ENCODE measurements at regions not wholly inside any gene's neighbourhood (a gene's known extent, or its start where the extent isn't known, plus 50 kb on each side); places are given as distances from the start of the nearest gene placed in this dataset.

GRCh38 chr6:9464583-9464982 is 950.3 kb downstream of the TFAP2A start:
- H4K20me1 ChIP-seq (ENCODE audit: insufficient read depth, low read length) = no peaks in the 10 kb centered on the region
- BruUV-seq (replicated peaks) = no TSS peak
- H4K8ac ChIP-seq (ENCODE audit: low read depth in 2 of 2, low read length in 2 of 2) = no peak overlapping the region
- no peak overlapping the region for H3K27ac ChIP-seq (ENCODE audit: insufficient read depth, low read length)
- no peak overlapping the region for H2AK9ac ChIP-seq (replicated peaks; ENCODE audit: low read depth, low read length, poor library complexity)
- H3K56ac ChIP-seq (ENCODE audit: extremely low read depth, insufficient read depth, low read length) = no peak overlapping the region
- no peak overlapping the region for H4K91ac ChIP-seq (ENCODE audit: insufficient read depth, low read depth, low read length)
- in situ Hi-C loops (cut with MboI; ENCODE audit: low sequenced_read_pairs) (no loop called here), intact Hi-C loops (cut with micrococcal nuclease) (no loop called here), dilution Hi-C loops (cut with HindIII; ENCODE audit: low sequenced_read_pairs, unreplicated experiment) (no loop called here)
- H3K4me3 ChIP-seq (ENCODE audit: insufficient read depth, low read depth, low read length) = no peak overlapping the region
- no peaks in the 10 kb centered on the region for H3K9me1 ChIP-seq (ENCODE audit: insufficient read depth, low read length)
- no peaks in the 10 kb centered on the region for H3K79me1 ChIP-seq (ENCODE audit: low read depth in 1 of 2, low read length in 2 of 2)
- H2AFZ ChIP-seq (replicated peaks; ENCODE audit: low read length, poor library complexity) = no peak overlapping the region
- ATAC-seq (ENCODE audit: low read depth) = no peak
- no peaks in the 10 kb centered on the region for H3K4me1 ChIP-seq (ENCODE audit: control insufficient read depth, insufficient read depth, low read length)
- H3K23ac ChIP-seq (ENCODE audit: low read depth, low read length) = no peak overlapping the region
- H3K18ac ChIP-seq (ENCODE audit: low read depth, low read length) = no peak overlapping the region
- H3K14ac ChIP-seq (replicated peaks; ENCODE audit: low read depth, low read length) = no peak overlapping the region
- H4K5ac ChIP-seq (ENCODE audit: low read depth, low read length) = no peak overlapping the region
- no peaks in the 10 kb centered on the region; the same call in 1 of the 2 replicates for H3K27me3 ChIP-seq (ENCODE audit: control insufficient read depth, insufficient read depth, low read length)
- no peaks in the 10 kb centered on the region for H3K9me3 ChIP-seq (ENCODE audit: control insufficient read depth, insufficient read depth, low read length)
- no CpG with 5 or more reads among the region's 2 CpGs for WGBS, 2 experiments (ENCODE audit: extremely low coverage in 2 of 2, insufficient read length in 1 of 2)
- no peak overlapping the region for H3K4ac ChIP-seq (ENCODE audit: low read depth, low read length)
- POLR2A ChIA-PET (ENCODE audit: unreplicated experiment) = no interaction called here
- no peak overlapping the region for H2AK5ac ChIP-seq (ENCODE audit: low read depth, low read length)
- no peak overlapping the region for H3K4me2 ChIP-seq (ENCODE audit: low read depth, low read length)
- H2BK5ac ChIP-seq (ENCODE audit: low read depth, low read length, poor library complexity, severe bottlenecking) = no peak overlapping the region
- no peak overlapping the region for H3K9ac ChIP-seq (ENCODE audit: low read depth, low read length)
- TF ChIP-seq CEBPB (IDR thresholded peaks at IDR 0.05; ENCODE audit: low read depth, low read length) (no peak), USF2 (IDR thresholded peaks at IDR 0.05; ENCODE audit: low read depth, low read length) (no peak), CHD1 (IDR thresholded peaks at IDR 0.05; ENCODE audit: low read depth, low read length) (no peak), MAFK (IDR thresholded peaks at IDR 0.05; ENCODE audit: low read depth, low read length) (peak; percentile 70), SMC3 (IDR thresholded peaks at IDR 0.05; ENCODE audit: low read depth, low read length) (no peak), MAZ (IDR thresholded peaks at IDR 0.05; ENCODE audit: borderline replicate concordance, low read depth, low read length) (no peak)
- TF ChIP-seq, protein P1, sequence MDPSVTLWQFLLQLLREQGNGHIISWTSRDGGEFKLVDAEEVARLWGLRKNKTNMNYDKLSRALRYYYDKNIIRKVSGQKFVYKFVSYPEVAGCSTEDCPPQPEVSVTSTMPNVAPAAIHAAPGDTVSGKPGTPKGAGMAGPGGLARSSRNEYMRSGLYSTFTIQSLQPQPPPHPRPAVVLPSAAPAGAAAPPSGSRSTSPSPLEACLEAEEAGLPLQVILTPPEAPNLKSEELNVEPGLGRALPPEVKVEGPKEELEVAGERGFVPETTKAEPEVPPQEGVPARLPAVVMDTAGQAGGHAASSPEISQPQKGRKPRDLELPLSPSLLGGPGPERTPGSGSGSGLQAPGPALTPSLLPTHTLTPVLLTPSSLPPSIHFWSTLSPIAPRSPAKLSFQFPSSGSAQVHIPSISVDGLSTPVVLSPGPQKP (IDR thresholded peaks at IDR 0.05; ENCODE audit: borderline replicate concordance, low read depth, low read length) = no peak
- DNase-seq = no peak
- CTCF ChIA-PET = no interaction called here
- H3K36me3 ChIP-seq (ENCODE audit: control insufficient read depth, insufficient read depth, low read length) = no peaks in the 10 kb centered on the region
- no peak overlapping the region for H2BK120ac ChIP-seq (ENCODE audit: low read depth, low read length)
- H2BK15ac ChIP-seq (ENCODE audit: low read depth, low read length) = no peak overlapping the region
- H2BK20ac ChIP-seq (ENCODE audit: low read depth, low read length) = no peak overlapping the region
